HepG2 (cell line): ENCODE measurements at regions not wholly inside any gene's neighbourhood (a gene's known extent, or its start where the extent isn't known, plus 50 kb on each side); places are given as distances from the start of the nearest gene placed in this dataset.

Experiments
- ATAC-seq: fragments of 200-7000 bp; cut with Tn5 transposase; 3 replicates; pipeline ENCODE4 v1.9.1; 2020; ENCODE audit warnings: mild to moderate bottlenecking, moderate library complexity
- BruUV-seq: library from RNA; stranded (reverse); fragments of 400-500 nt; replicated peaks from 2 replicates; lab custom pipeline; 2021; lab: Mats Ljungman, UMichigan
- CTCF ChIA-PET: fragments of 300-600 bp; formaldehyde crosslinking; extraction: SDS; loops from one replicate; lab custom pipeline; 2021; ENCODE audit warnings: low total read pairs, inconsistent platforms, low intra/inter-chr PET ratio; lab: Yijun Ruan, JAX
- POLR2A ChIA-PET: fragments of 350-600 bp; sonication (Branson Sonifier 250); formaldehyde crosslinking; loops from one replicate; lab custom pipeline; 2020; ENCODE audit warnings: antibody characterized with exemption, inconsistent platforms; lab: Yijun Ruan, JAX
- DNase-seq: peaks from one replicate; pipeline ENCODE4 v3.0.0-alpha.2; 2015; ENCODE audit warnings: low spot score
- FAIRE-seq: peaks from 3 replicates; lab custom pipeline; 2011; peaks lifted over from hg19 to GRCh38; lab: Jason Lieb, UNC
- H2AFZ ChIP-seq: one replicate; pipeline ENCODE4 v1.6.1; 2011; ENCODE audit warnings: low read length, inconsistent platforms
- H3K27ac ChIP-seq: fragments of 300-600 bp; 3 replicates; pipeline ENCODE4 v1.8.0; 2011; ENCODE audit warnings: mixed run types, mild to moderate bottlenecking, mixed read lengths, low read length, inconsistent platforms; ENCODE audit not compliant: insufficient read depth; ENCODE audit errors: extremely low read length
- H3K27me3 ChIP-seq, 2 experiments: fragments of 200-600 bp in 1 of 2; 2 replicates in 1 of 2; 3 replicates in 1 of 2; pipeline versions ENCODE4 v1.6.0 to v1.8.0; 2011; ENCODE audit warnings: low read length in 2 of 2, mild to moderate bottlenecking in 2 of 2, moderate library complexity in 2 of 2, inconsistent platforms in 1 of 2; ENCODE audit not compliant: insufficient read depth in 2 of 2, control insufficient read depth in 1 of 2
- H3K36me3 ChIP-seq, 2 experiments: fragments of 200-600 bp in 1 of 2; replicated peaks in 1 of 2; 2 replicates in 1 of 2; 3 replicates in 1 of 2; pipeline versions ENCODE4 v1.5.1 to v1.8.0; 2011; ENCODE audit warnings: low read length in 2 of 2, inconsistent platforms in 1 of 2; ENCODE audit not compliant: insufficient read depth in 2 of 2, control insufficient read depth in 1 of 2
- H3K4me1 ChIP-seq: 2 replicates; pipeline ENCODE4 v1.5.1; 2012; ENCODE audit warnings: low read length, inconsistent platforms; ENCODE audit not compliant: insufficient read depth
- H3K4me2 ChIP-seq: 2 replicates; pipeline ENCODE4 v1.6.0; 2011; ENCODE audit warnings: low read depth, low read length, inconsistent platforms
- H3K4me3 ChIP-seq, 3 experiments: fragments of 200-600 bp in 1 of 3; sonication (generic), shearing (Covaris generic) in 1 of 3; replicated peaks in 1 of 3; 2 replicates each; pipeline ENCODE4 v1.5.1; 2011 to 2016; ENCODE audit warnings: low read length in 3 of 3, inconsistent platforms in 2 of 3, low read depth in 2 of 3, mild to moderate bottlenecking in 2 of 3, control low read depth in 1 of 3, mixed read lengths in 1 of 3; ENCODE audit not compliant: insufficient read depth in 1 of 3
- H3K79me2 ChIP-seq: one replicate; pipeline ENCODE4 v1.6.1; 2011; ENCODE audit warnings: low read length, inconsistent platforms; ENCODE audit not compliant: insufficient read depth
- H3K9ac ChIP-seq: 2 replicates; pipeline ENCODE4 v1.6.0; 2011; ENCODE audit warnings: mild to moderate bottlenecking, low read depth, low read length, inconsistent platforms; ENCODE audit not compliant: insufficient read depth
- H3K9me3 ChIP-seq: 2 replicates; pipeline ENCODE4 v1.5.1; 2012; ENCODE audit warnings: mild to moderate bottlenecking, low read length
- H4K20me1 ChIP-seq: 2 replicates; pipeline ENCODE4 v1.6.0; 2011; ENCODE audit warnings: inconsistent platforms, mild to moderate bottlenecking, low read length, moderate library complexity; ENCODE audit not compliant: insufficient read depth
- MIXL1 ChIP-seq: IDR thresholded peaks from 2 replicates; pipeline ENCODE4 v1.6.1; 2016
- NR1H2 ChIP-seq: sonication (generic); formaldehyde crosslinking; IDR thresholded peaks from 2 replicates; pipeline ENCODE4 v1.8.1; 2022; ENCODE audit warnings: low read depth, missing genetic modification reagents, borderline replicate concordance
- PRMT3 ChIP-seq: sonication (generic); formaldehyde crosslinking; IDR thresholded peaks from 2 replicates; pipeline ENCODE4 v1.8.1; 2022; ENCODE audit warnings: low read depth, mild to moderate bottlenecking, moderate library complexity, missing genetic modification reagents, borderline replicate concordance
- RFXANK ChIP-seq: IDR thresholded peaks from 2 replicates; pipeline ENCODE4 v1.6.1; 2016
- SOX6 ChIP-seq, 2 experiments: fragments of 450-650 bp in 1 of 2; sonication (generic) in 1 of 2; formaldehyde crosslinking in 1 of 2; IDR thresholded peaks; 2 replicates each; pipeline versions ENCODE4 v1.4.0 to v1.6.1; 2017 to 2020; ENCODE audit warnings: antibody characterized with exemption in 1 of 2, mild to moderate bottlenecking in 1 of 2, missing genetic modification reagents in 1 of 2
- ZFP90 ChIP-seq: sonication (generic); formaldehyde crosslinking; IDR thresholded peaks from 2 replicates; pipeline ENCODE4 v1.8.0; 2022; ENCODE audit warnings: missing genetic modification reagents, mild to moderate bottlenecking, inconsistent platforms, borderline replicate concordance
- WGBS: methylation state at CpG from one replicate; pipeline ENCODE4 v1.1.6; 2017; ENCODE audit warnings: low lambda C conversion rate; 5-methylcytosine and 5-hydroxymethylcytosine counted together
- in situ Hi-C: cut with HindIII; loops from 2 replicates; pipeline ENCODE4 v1.10.0; 2017; ENCODE audit warnings: low pct_unique_long_range_greater_than_20kb; ENCODE audit not compliant: extremely low pct_ligation_motif_present
- intact Hi-C: fragments of 100-400 bp; cut with micrococcal nuclease; formaldehyde crosslinking; loops from one replicate; pipeline ENCODE4 v1.10.0; 2022; ENCODE audit not compliant: unreplicated experiment
- TF ChIP-seq, protein P1 (sequence below), 2 experiments: sonication (generic) in 1 of 2; formaldehyde crosslinking in 1 of 2; IDR thresholded peaks; 2 replicates each; pipeline versions ENCODE4 v1.5.1 to v1.6.1; 2011 to 2020; ENCODE audit warnings: borderline replicate concordance in 1 of 2, low read depth in 1 of 2, low read length in 1 of 2, mild to moderate bottlenecking in 1 of 2, missing genetic modification reagents in 1 of 2, moderate library complexity in 1 of 2

GRCh38 chr1:178579095-178579494 is 66.2 kb downstream of the TEX35 start (continued):
- TF ChIP-seq PRMT3 (CRISPR knock-in tag): no peak

DNA sequence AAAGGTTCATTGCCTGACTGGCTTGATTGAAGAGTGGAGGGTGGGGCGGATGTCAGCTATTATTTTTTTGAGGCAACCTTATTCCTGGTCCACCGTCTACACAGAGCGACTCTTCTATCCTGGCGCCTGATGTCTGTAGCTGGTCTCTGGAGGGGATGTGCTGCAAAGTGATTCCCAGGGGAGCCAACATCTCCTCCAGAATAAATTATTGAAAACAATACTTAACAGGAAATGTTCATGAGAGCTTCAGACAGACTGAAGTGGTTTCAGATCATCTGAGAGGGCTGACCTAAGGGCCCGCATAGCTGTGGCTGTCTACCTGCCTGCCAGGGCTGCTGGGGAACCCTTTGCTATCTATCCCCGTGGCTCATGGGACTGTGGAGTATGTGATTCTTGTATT is 66.7 kb downstream of the TEX35 start:
- Histone ChIP-seq H3K4me1 (no peaks in the 10 kb centered on the region), H4K20me1 (no peaks in the 10 kb centered on the region), H3K27me3 (no peaks in the 10 kb centered on the region), H3K4me2 (no peak overlapping the region), H3K36me3 (no peaks in the 10 kb centered on the region), H3K9ac (no peak overlapping the region), H2AFZ (no peak overlapping the region), H3K27ac (no peak overlapping the region), H3K9me3 (no peaks in the 10 kb centered on the region), H3K79me2 (no peaks in the 10 kb centered on the region), H3K4me3 (no peak overlapping the region)
- no peak for ATAC-seq
- no peak for FAIRE-seq
- in situ Hi-C loops (no loop called here), intact Hi-C loops (no loop called here)
- CTCF ChIA-PET: no interaction called here
- 74% methylated on average over 5 of the region's 6 CpGs for WGBS
- BruUV-seq: no TSS peak
- POLR2A ChIA-PET: no interaction called here
- TF ChIP-seq ZFP90 (CRISPR knock-in tag) (no peak), NR1H2 (CRISPR knock-in tag) (no peak), MIXL1 (CRISPR knock-in tag) (no peak), SOX6 (IDR thresholded peaks at IDR 0.05) (no peak), SOX6 (CRISPR knock-in tag; IDR thresholded peaks at IDR 0.05) (no peak), RFXANK (no peak)
- TF ChIP-seq, protein P1, sequence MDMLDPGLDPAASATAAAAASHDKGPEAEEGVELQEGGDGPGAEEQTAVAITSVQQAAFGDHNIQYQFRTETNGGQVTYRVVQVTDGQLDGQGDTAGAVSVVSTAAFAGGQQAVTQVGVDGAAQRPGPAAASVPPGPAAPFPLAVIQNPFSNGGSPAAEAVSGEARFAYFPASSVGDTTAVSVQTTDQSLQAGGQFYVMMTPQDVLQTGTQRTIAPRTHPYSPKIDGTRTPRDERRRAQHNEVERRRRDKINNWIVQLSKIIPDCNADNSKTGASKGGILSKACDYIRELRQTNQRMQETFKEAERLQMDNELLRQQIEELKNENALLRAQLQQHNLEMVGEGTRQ (IDR thresholded peaks at IDR 0.05; ENCODE audit: low read depth, low read length): no peak
- TF ChIP-seq, protein P1 (CRISPR knock-in tag; IDR thresholded peaks at IDR 0.05; ENCODE audit: borderline replicate concordance): no peak
- DNase-seq: no peak
